Chondrocyte (in vitro differentiated cells): ENCODE measurements at regions not wholly inside any gene's neighbourhood (a gene's known extent, or its start where the extent isn't known, plus 50 kb on each side); places are given as distances from the start of the nearest gene placed in this dataset.
"Not testable (repeated sequence)": the region's sequence is repeated elsewhere in the genome, so short reads cannot be mapped to it uniquely, and the experiment has no call there.

Experiments
- DNase-seq: peaks from one replicate; pipeline ENCODE4 v3.0.0; 2021; ENCODE audit warnings: mixed read lengths, low spot score
- H3K27ac Mint-ChIP-seq: one replicate; pipeline ENCODE4 v1.8.0; 2021; ENCODE audit warnings: mild to moderate bottlenecking, moderate library complexity, mixed read lengths; ENCODE audit not compliant: unreplicated experiment
- H3K27me3 Mint-ChIP-seq: 2 replicates; pipeline ENCODE4 v1.8.0; 2021; ENCODE audit warnings: low read depth, mixed read lengths
- H3K36me3 Mint-ChIP-seq: 2 replicates; pipeline ENCODE4 v1.8.0; 2021; ENCODE audit warnings: low read depth, mixed read lengths
- H3K4me1 Mint-ChIP-seq: 2 replicates; pipeline ENCODE4 v1.8.0; 2021; ENCODE audit warnings: low read depth, mild to moderate bottlenecking, mixed read lengths
- H3K4me3 Mint-ChIP-seq: one replicate; pipeline ENCODE4 v1.8.0; 2021; ENCODE audit warnings: mild to moderate bottlenecking, moderate library complexity, mixed read lengths; ENCODE audit not compliant: unreplicated experiment
- H3K9me3 Mint-ChIP-seq: 2 replicates; pipeline ENCODE4 v1.8.0; 2021; ENCODE audit warnings: low read depth, mixed read lengths
- CTCF ChIP-seq: fragments of 200-600 bp; sonication (generic); IDR thresholded peaks from 2 replicates; pipeline ENCODE4 v1.5.0; 2021; ENCODE audit warnings: antibody characterized with exemption, mild to moderate bottlenecking, moderate library complexity

- no peak overlapping the region for H3K27ac Mint-ChIP-seq
- peaks cover 5% of the 10 kb centered on the region for H3K27me3 Mint-ChIP-seq
- TF ChIP-seq CTCF, result no peak
- no peak for DNase-seq
- no peak overlapping the region for H3K4me3 Mint-ChIP-seq
- no peaks in the 10 kb centered on the region for H3K36me3 Mint-ChIP-seq
- H3K4me1 Mint-ChIP-seq, result no peaks in the 10 kb centered on the region
- no peaks in the 10 kb centered on the region for H3K9me3 Mint-ChIP-seq
Observed at GRCh38 chr3:193149998-193150397, 91.0 kb upstream of the PLAAT1 start.

- H3K4me3 Mint-ChIP-seq, DNase-seq, H3K27ac Mint-ChIP-seq, H3K9me3 Mint-ChIP-seq, H3K36me3 Mint-ChIP-seq, H3K4me1 Mint-ChIP-seq: not testable (repeated sequence)
- H3K27me3 Mint-ChIP-seq, result peaks cover 12% of the 10 kb centered on the region
Observed at GRCh38 chr3:193155044-193155781, 85.8 kb upstream of the PLAAT1 start.

GRCh38 chr3:193157051-193157450 is 84.0 kb upstream of the PLAAT1 start:
- H3K27ac Mint-ChIP-seq, result no peak overlapping the region
- H3K27me3 Mint-ChIP-seq, result peaks cover 12% of the 10 kb centered on the region
- no peaks in the 10 kb centered on the region for H3K9me3 Mint-ChIP-seq
- no peak for TF ChIP-seq CTCF
- DNase-seq, result no peak
- H3K4me1 Mint-ChIP-seq, result no peaks in the 10 kb centered on the region
- H3K36me3 Mint-ChIP-seq, result no peaks in the 10 kb centered on the region
- no peak overlapping the region for H3K4me3 Mint-ChIP-seq

GRCh38 chr3:193165431-193166120 is 75.4 kb upstream of the PLAAT1 start:
- H3K9me3 Mint-ChIP-seq, result no peaks in the 10 kb centered on the region
- peaks cover 9% of the 10 kb centered on the region for H3K27me3 Mint-ChIP-seq

GRCh38 chr3:193168931-193169330 is 72.1 kb upstream of the PLAAT1 start:
- Mint-ChIP-seq H3K4me3 (no peak overlapping the region), H3K27ac (no peak overlapping the region), H3K27me3 (peaks cover 9% of the 10 kb centered on the region), H3K9me3 (no peaks in the 10 kb centered on the region), H3K4me1 (no peaks in the 10 kb centered on the region), H3K36me3 (no peaks in the 10 kb centered on the region)
- no peak for DNase-seq
- TF ChIP-seq CTCF, result no peak

More at GRCh38 chr3:193165431-193166120, 75.4 kb upstream of the PLAAT1 start:
- DNase-seq, result no peak
- Mint-ChIP-seq H3K4me1 (no peaks in the 10 kb centered on the region), H3K4me3 (no peak overlapping the region), H3K27ac (no peak overlapping the region), H3K36me3 (no peaks in the 10 kb centered on the region)
- TF ChIP-seq CTCF, result no peak
